ENCODE measurements at regions not wholly inside any gene's neighbourhood (a gene's known extent, or its start where the extent isn't known, plus 50 kb on each side); places are given as distances from the start of the nearest gene placed in this dataset.

DNA sequence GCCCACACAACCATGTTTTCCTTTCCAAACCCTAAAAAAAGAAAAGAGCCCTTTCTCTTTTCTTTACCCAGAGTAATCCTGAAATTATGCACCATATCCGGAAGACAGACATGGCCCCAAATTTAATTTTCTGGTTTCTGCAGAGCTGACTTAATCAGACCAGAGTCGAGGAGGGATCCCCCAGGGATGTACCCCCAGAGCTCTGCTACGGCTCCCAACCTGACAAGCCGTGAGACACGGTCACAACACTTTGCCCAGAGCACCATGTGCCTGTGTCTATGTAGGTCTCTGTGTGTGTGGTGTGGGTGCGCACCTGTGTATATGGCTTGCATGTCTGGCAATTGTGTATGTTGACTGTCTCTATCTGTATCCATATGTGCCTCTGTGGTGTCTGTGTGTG lies 77.6 kb upstream of the CLMN start:
- no peak for DNase-seq
- no peak overlapping the region for H3K4me3 ChIP-seq
- TF ChIP-seq POLR2A (IDR thresholded peaks at IDR 0.05): no peak
- TF ChIP-seq, protein P1, sequence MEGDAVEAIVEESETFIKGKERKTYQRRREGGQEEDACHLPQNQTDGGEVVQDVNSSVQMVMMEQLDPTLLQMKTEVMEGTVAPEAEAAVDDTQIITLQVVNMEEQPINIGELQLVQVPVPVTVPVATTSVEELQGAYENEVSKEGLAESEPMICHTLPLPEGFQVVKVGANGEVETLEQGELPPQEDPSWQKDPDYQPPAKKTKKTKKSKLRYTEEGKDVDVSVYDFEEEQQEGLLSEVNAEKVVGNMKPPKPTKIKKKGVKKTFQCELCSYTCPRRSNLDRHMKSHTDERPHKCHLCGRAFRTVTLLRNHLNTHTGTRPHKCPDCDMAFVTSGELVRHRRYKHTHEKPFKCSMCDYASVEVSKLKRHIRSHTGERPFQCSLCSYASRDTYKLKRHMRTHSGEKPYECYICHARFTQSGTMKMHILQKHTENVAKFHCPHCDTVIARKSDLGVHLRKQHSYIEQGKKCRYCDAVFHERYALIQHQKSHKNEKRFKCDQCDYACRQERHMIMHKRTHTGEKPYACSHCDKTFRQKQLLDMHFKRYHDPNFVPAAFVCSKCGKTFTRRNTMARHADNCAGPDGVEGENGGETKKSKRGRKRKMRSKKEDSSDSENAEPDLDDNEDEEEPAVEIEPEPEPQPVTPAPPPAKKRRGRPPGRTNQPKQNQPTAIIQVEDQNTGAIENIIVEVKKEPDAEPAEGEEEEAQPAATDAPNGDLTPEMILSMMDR (IDR thresholded peaks at IDR 0.05): no peak

DNA sequence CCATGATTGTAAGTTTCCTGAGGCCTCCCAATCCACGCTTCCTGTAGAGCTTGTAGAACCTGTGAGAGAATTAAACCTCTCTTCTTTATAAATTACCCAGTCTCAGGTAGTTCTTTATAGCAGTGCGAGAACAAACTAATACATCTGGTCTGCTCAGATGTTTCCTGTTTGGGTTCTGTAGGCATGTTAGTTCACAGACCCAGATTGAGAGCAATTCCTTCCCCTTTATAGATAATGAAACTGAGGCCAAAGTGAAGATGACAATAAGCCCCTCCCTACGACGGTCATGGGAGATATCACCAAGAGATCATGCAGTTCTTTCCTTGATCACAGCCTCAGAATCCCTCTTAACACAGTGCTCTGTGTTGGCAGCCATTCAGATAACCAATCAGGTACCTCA lies 76.5 kb upstream of the CLMN start:
- Histone ChIP-seq H3K4me3 (no peak overlapping the region), H3K27ac (peak overlapping the region in 1 of 4 donors; percentile 33), H3K27me3 (no peaks in the 10 kb centered on the region), H3K4me1 (no peaks in the 10 kb centered on the region), H3K9me3 (no peaks in the 10 kb centered on the region), H3K36me3 (no peaks in the 10 kb centered on the region)
- TF ChIP-seq, protein P1 (IDR thresholded peaks at IDR 0.05): no peak
- TF ChIP-seq POLR2A (IDR thresholded peaks at IDR 0.05): no peak
- DNase-seq: peak in 1 of 3 donors; percentile 22

More for the DNA sequence above, 77.6 kb upstream of the CLMN start:
- Histone ChIP-seq H3K27me3 (no peaks in the 10 kb centered on the region), H3K27ac (no peak overlapping the region), H3K4me1 (no peaks in the 10 kb centered on the region), H3K36me3 (no peaks in the 10 kb centered on the region), H3K9me3 (no peaks in the 10 kb centered on the region)

DNA sequence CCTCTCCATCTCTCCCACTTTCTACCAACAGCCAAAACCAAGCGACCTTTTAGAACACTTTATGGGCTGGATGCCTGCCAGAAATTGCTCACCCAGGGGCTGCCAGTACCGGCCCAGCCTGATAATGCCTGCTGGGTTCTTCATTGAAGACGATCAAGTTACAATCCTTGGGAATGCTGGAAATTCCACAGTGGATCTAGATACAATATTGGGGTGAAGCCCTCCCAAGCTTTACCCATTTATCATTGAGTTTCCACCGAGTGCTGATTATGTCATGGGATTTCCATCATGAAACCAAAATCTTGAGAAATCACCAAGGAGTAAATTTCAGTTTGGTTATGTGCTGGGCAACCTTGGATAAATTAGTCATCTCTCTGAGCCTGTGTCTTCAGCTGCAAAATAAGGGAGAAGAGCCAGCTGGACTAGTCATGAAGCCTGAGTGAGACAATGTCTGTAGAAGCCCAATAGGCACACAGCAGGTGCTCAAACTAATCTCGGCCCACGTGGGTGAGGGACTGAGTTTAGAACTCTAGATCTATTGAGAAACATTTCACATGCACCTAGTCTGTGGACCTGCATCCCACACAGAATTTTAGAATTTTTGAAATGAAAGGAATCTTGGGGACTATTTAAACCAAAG lies 75.5 kb upstream of the CLMN start:
- TF ChIP-seq POLR2A (IDR thresholded peaks at IDR 0.05): no peak
- TF ChIP-seq, protein P1 (IDR thresholded peaks at IDR 0.05): no peak
- no peak overlapping the region for H3K4me3 ChIP-seq
- no peaks in the 10 kb centered on the region for H3K36me3 ChIP-seq
- H3K27me3 ChIP-seq: no peaks in the 10 kb centered on the region
- no peak for DNase-seq
- peaks cover 0 to 3% (median 0%) of the 10 kb centered on the region in 4 donors for H3K9me3 ChIP-seq
- H3K4me1 ChIP-seq: no peaks in the 10 kb centered on the region
- H3K27ac ChIP-seq: no peak overlapping the region

DNA sequence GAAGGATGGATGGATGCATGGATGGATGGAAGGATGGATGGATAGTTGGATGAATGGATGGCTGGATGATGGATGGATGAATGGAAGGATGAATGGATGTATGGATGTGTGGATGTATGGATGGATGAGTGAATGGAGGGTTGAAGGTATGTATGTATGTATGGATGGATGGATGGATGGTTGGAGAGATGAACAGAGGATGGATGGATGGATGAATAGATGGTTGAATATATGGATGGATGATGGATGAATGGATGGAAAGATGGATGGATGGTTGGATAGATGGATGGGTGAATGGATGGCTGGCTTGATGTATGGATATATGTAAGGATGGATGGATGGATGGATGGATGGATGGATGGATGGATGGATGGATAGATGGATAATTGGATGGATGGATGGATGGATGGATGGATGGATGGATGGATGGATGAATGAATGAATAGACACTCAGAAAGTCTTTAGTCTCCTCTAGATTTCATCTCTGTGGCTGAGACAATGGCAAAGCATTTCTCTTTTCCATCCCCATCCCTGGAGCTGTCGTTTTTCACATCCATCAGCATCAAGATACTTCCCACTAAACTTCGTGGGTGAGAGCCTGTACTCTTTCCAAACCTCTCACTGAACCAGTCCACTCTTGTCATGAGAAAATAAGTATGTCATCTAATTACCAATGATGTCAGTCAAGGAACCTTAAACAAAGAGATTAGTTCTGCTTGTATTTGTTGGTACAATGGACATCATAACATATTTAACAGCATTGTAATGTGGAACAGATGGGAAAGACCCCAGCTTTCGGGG lies 74.8 kb upstream of the CLMN start:
- Histone ChIP-seq H3K27ac (no peak overlapping the region), H3K36me3 (no peaks in the 10 kb centered on the region), H3K27me3 (no peaks in the 10 kb centered on the region), H3K4me3 (no peak overlapping the region), H3K9me3 (peaks cover 0 to 3% (median 0%) of the 10 kb centered on the region in 4 donors), H3K4me1 (no peaks in the 10 kb centered on the region)
- no peak for TF ChIP-seq POLR2A (IDR thresholded peaks at IDR 0.05)
- TF ChIP-seq, protein P1 (IDR thresholded peaks at IDR 0.05): no peak
- no peak for DNase-seq

DNA sequence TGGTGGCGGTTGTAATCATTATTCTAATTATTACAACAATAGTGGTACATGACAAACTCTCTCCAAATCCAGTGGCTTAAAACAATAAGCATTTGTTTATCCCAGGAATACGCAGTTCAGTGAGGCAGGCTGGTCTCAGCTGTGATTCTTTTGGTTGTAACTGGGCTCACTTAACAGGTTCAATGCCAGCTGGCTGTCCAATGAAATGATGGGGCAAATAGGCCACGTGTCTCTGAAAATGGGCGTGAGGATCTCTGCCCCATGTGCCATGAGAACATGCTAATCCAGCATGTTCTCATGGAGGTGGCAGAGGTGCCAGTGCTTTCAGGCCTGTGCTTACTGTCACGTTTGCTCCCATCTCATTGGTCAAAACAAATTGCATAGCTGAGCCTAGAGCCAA lies 73.1 kb upstream of the CLMN start:
- Histone ChIP-seq H3K9me3 (peaks cover 0 to 3% (median 0%) of the 10 kb centered on the region in 4 donors), H3K36me3 (no peaks in the 10 kb centered on the region), H3K4me1 (no peaks in the 10 kb centered on the region), H3K27ac (no peak overlapping the region), H3K27me3 (no peaks in the 10 kb centered on the region), H3K4me3 (no peak overlapping the region)
- no peak for TF ChIP-seq POLR2A (IDR thresholded peaks at IDR 0.05)
- TF ChIP-seq, protein P1 (IDR thresholded peaks at IDR 0.05): no peak
- DNase-seq: no peak
